ENCODE measurements at regions not wholly inside any gene's neighbourhood (a gene's known extent, or its start where the extent isn't known, plus 50 kb on each side); places are given as distances from the start of the nearest gene placed in this dataset.

GRCh38 chr2:43171789-43172188 is 54.6 kb downstream of the ZFP36L2 start:
- no peaks in the 10 kb centered on the region for H3K36me3 ChIP-seq
- intact Hi-C loops (cut with DNase I): no loop called here
- H3K27me3 ChIP-seq: no peaks in the 10 kb centered on the region
- peak; percentile 63 for DNase-seq
- H3K27ac ChIP-seq: no peak overlapping the region
- H3K9me3 ChIP-seq: no peaks in the 10 kb centered on the region
- no peak overlapping the region for H3K4me3 ChIP-seq
- H3K4me1 ChIP-seq: peaks cover 23% of the 10 kb centered on the region
- H3K9ac ChIP-seq (ENCODE audit: low read depth in 2 of 2, low read length in 2 of 2): no peak overlapping the region
- TF ChIP-seq CTCF (IDR thresholded peaks at IDR 0.05): no peak

- no peak for DNase-seq
- peaks cover 23% of the 10 kb centered on the region for H3K4me1 ChIP-seq
- intact Hi-C loops (cut with DNase I): no loop called here
Observed at GRCh38 chr2:43170405-43171105, 55.9 kb downstream of the ZFP36L2 start.

GRCh38 chr2:43169987-43170386 is 56.4 kb downstream of the ZFP36L2 start:
- peak; percentile 84 for DNase-seq
- no peaks in the 10 kb centered on the region for H3K36me3 ChIP-seq
- peaks cover 23% of the 10 kb centered on the region for H3K4me1 ChIP-seq
- peak overlapping the region; percentile 96 for H3K27ac ChIP-seq
- TF ChIP-seq CTCF (IDR thresholded peaks at IDR 0.05): peak; percentile 76
- peak overlapping the region; percentile 69 to 97 for H3K9ac ChIP-seq (ENCODE audit: low read depth in 2 of 2, low read length in 2 of 2)
- H3K9me3 ChIP-seq: no peaks in the 10 kb centered on the region
- no peaks in the 10 kb centered on the region for H3K27me3 ChIP-seq
- H3K4me3 ChIP-seq: no peak overlapping the region
- intact Hi-C loops (cut with DNase I): loop anchor here (2.0 kb wide), 1 partner anchor 55 kb away; no protein-coding TSS in a partner anchor

More at GRCh38 chr2:43170405-43171105, 55.9 kb downstream of the ZFP36L2 start:
- Histone ChIP-seq H3K36me3 (no peaks in the 10 kb centered on the region), H3K4me3 (no peak overlapping the region), H3K9me3 (no peaks in the 10 kb centered on the region), H3K27me3 (no peaks in the 10 kb centered on the region), H3K27ac (peak overlapping the region; percentile 96), H3K9ac (ENCODE audit: low read depth in 2 of 2, low read length in 2 of 2) (peak overlapping the region; percentile 12 to 97)
- no peak for TF ChIP-seq CTCF (IDR thresholded peaks at IDR 0.05)

- Histone ChIP-seq H3K9me3 (no peaks in the 10 kb centered on the region), H3K9ac (ENCODE audit: low read depth in 2 of 2, low read length in 2 of 2) (peak overlapping the region; percentile 69 to 97), H3K27ac (peak overlapping the region; percentile 96), H3K4me3 (no peak overlapping the region), H3K27me3 (no peaks in the 10 kb centered on the region), H3K4me1 (peaks cover 23% of the 10 kb centered on the region), H3K36me3 (no peaks in the 10 kb centered on the region)
- peak; percentile 91 for DNase-seq
- no peak for TF ChIP-seq CTCF (IDR thresholded peaks at IDR 0.05)
- intact Hi-C loops (cut with DNase I): loop anchor here (2.0 kb wide), 1 partner anchor 55 kb away; no protein-coding TSS in a partner anchor
Observed at GRCh38 chr2:43169099-43169945, 57.1 kb downstream of the ZFP36L2 start.

GRCh38 chr2:43168016-43168369 is 58.4 kb downstream of the ZFP36L2 start:
- H3K27me3 ChIP-seq: no peaks in the 10 kb centered on the region
- TF ChIP-seq CTCF (IDR thresholded peaks at IDR 0.05): no peak
- peak overlapping the region; percentile 96 for H3K27ac ChIP-seq
- no peak overlapping the region for H3K4me3 ChIP-seq
- H3K9me3 ChIP-seq: no peaks in the 10 kb centered on the region
- H3K36me3 ChIP-seq: no peaks in the 10 kb centered on the region
- intact Hi-C loops (cut with DNase I): loop anchor here (2.0 kb wide), 1 partner anchor 57 kb away; no protein-coding TSS in a partner anchor
- peaks cover 23% of the 10 kb centered on the region for H3K4me1 ChIP-seq
- peak overlapping the region; percentile 48 to 97 for H3K9ac ChIP-seq (ENCODE audit: low read depth in 2 of 2, low read length in 2 of 2)
- no peak for DNase-seq
